Muscle layer of colon (tissue), 2 donors: ENCODE measurements at regions not wholly inside any gene's neighbourhood (a gene's known extent, or its start where the extent isn't known, plus 50 kb on each side); places are given as distances from the start of the nearest gene placed in this dataset.
"Not testable (repeated sequence)": the region's sequence is repeated elsewhere in the genome, so short reads cannot be mapped to it uniquely, and the experiment has no call there.

Experiments used
- H3K27ac ChIP-seq: one replicate; pipeline ENCODE4 v1.7.0; 2013; ENCODE audit warnings: low read depth, mild to moderate bottlenecking, low read length, moderate library complexity
- H3K27me3 ChIP-seq, 2 donors: one replicate each; pipeline ENCODE4 v1.7.0; 2013; ENCODE audit warnings: low read length in 2 of 2, mild to moderate bottlenecking in 2 of 2; ENCODE audit not compliant: insufficient read depth in 2 of 2, control insufficient read depth in 1 of 2
- H3K36me3 ChIP-seq: one replicate; pipeline ENCODE4 v1.7.0; 2013; ENCODE audit warnings: mild to moderate bottlenecking, low read length; ENCODE audit not compliant: insufficient read depth
- H3K4me1 ChIP-seq: one replicate; pipeline ENCODE4 v1.7.0; 2013; ENCODE audit warnings: mild to moderate bottlenecking, low read length; ENCODE audit not compliant: insufficient read depth
- H3K4me3 ChIP-seq, 2 donors: one replicate each; pipeline ENCODE4 v1.7.0; 2013; ENCODE audit warnings: low read length in 2 of 2, low read depth in 1 of 2, mild to moderate bottlenecking in 1 of 2, moderate library complexity in 1 of 2
- H3K9ac ChIP-seq: one replicate; pipeline ENCODE4 v1.7.0; 2013; ENCODE audit warnings: low read length
- H3K9me3 ChIP-seq: one replicate; pipeline ENCODE4 v1.7.0; 2013; ENCODE audit warnings: mild to moderate bottlenecking, low read length
- donor health status: abdominal sarcoma.
- donor health status: Adenocarcinoma of cecum.

GRCh38 chr12:111271674-111272418 is 97.0 kb downstream of the PHETA1 start:
- Histone ChIP-seq H3K27me3 (peaks cover 8 to 19% of the 10 kb centered on the region in 2 donors), H3K4me3 (no peak overlapping the region), H3K9ac (no peak overlapping the region), H3K27ac (no peak overlapping the region), H3K9me3 (no peaks in the 10 kb centered on the region), H3K36me3 (no peaks in the 10 kb centered on the region), H3K4me1 (no peaks in the 10 kb centered on the region)

- H3K4me1 ChIP-seq = no peaks in the 10 kb centered on the region
- H3K27ac ChIP-seq = no peak overlapping the region
- no peaks in the 10 kb centered on the region for H3K9me3 ChIP-seq
- H3K36me3 ChIP-seq = no peaks in the 10 kb centered on the region
- H3K4me3 ChIP-seq = no peak overlapping the region
- H3K27me3 ChIP-seq = peaks cover 8 to 19% of the 10 kb centered on the region in 2 donors
- no peak overlapping the region for H3K9ac ChIP-seq
These were observed 98.1 kb downstream of the PHETA1 start for GRCh38 chr12:111270774-111271173.

GRCh38 chr12:111270239-111270638 is 98.7 kb downstream of the PHETA1 start:
- peaks cover 8 to 19% of the 10 kb centered on the region in 2 donors for H3K27me3 ChIP-seq

GRCh38 chr12:111269718-111270117 is 99.2 kb downstream of the PHETA1 start:
- Histone ChIP-seq H3K27me3 (peaks cover 8 to 19% of the 10 kb centered on the region in 2 donors), H3K9ac (no peak overlapping the region), H3K36me3 (no peaks in the 10 kb centered on the region), H3K4me3 (no peak overlapping the region), H3K9me3 (no peaks in the 10 kb centered on the region), H3K4me1 (no peaks in the 10 kb centered on the region), H3K27ac (no peak overlapping the region)

More at GRCh38 chr12:111270239-111270638, 98.7 kb downstream of the PHETA1 start:
- H3K9me3 ChIP-seq = no peaks in the 10 kb centered on the region
- H3K36me3 ChIP-seq = no peaks in the 10 kb centered on the region
- no peak overlapping the region for H3K27ac ChIP-seq
- H3K4me1 ChIP-seq = no peaks in the 10 kb centered on the region
- no peak overlapping the region for H3K9ac ChIP-seq
- H3K4me3 ChIP-seq = no peak overlapping the region

GRCh38 chr12:111268738-111269572 is 99.9 kb downstream of the PHETA1 start:
- H3K9ac ChIP-seq = no peak overlapping the region

GRCh38 chr12:111267144-111267543 is 101.8 kb downstream of the PHETA1 start:
- Histone ChIP-seq H3K27ac (no peak overlapping the region), H3K4me3 (no peak overlapping the region), H3K9ac (no peak overlapping the region), H3K27me3 (peaks cover 8 to 19% of the 10 kb centered on the region in 2 donors), H3K36me3 (no peaks in the 10 kb centered on the region), H3K4me1 (no peaks in the 10 kb centered on the region), H3K9me3 (no peaks in the 10 kb centered on the region)

More at GRCh38 chr12:111268738-111269572, 99.9 kb downstream of the PHETA1 start:
- H3K9me3 ChIP-seq = no peaks in the 10 kb centered on the region
- H3K27me3 ChIP-seq = peaks cover 8 to 19% of the 10 kb centered on the region in 2 donors
- H3K4me1 ChIP-seq = no peaks in the 10 kb centered on the region
- H3K4me3 ChIP-seq = no peak overlapping the region
- no peaks in the 10 kb centered on the region for H3K36me3 ChIP-seq
- no peak overlapping the region for H3K27ac ChIP-seq

- Histone ChIP-seq H3K27me3 (no peaks in the 10 kb centered on the region), H3K27ac (no peak overlapping the region), H3K36me3 (no peaks in the 10 kb centered on the region), H3K4me3 (no peak overlapping the region), H3K9ac (no peak overlapping the region), H3K9me3 (no peaks in the 10 kb centered on the region), H3K4me1 (no peaks in the 10 kb centered on the region)
These were observed 106.8 kb downstream of the PHETA1 start for GRCh38 chr12:111261911-111262676.

GRCh38 chr12:111260732-111261131 is 108.2 kb downstream of the PHETA1 start:
- Histone ChIP-seq H3K9me3 (no peaks in the 10 kb centered on the region), H3K9ac (no peak overlapping the region), H3K4me1 (no peaks in the 10 kb centered on the region), H3K4me3 (no peak overlapping the region), H3K27me3 (peaks cover 0 to 9% of the 10 kb centered on the region in 2 donors), H3K27ac (no peak overlapping the region), H3K36me3 (no peaks in the 10 kb centered on the region)

- Histone ChIP-seq H3K27ac (no peak overlapping the region), H3K9ac (no peak overlapping the region)
These were observed 109.7 kb downstream of the PHETA1 start for GRCh38 chr12:111259231-111259630.

GRCh38 chr12:111258081-111258480 is 110.8 kb downstream of the PHETA1 start:
- not testable (repeated sequence) for H3K36me3 ChIP-seq, H3K9ac ChIP-seq, H3K27ac ChIP-seq, H3K4me1 ChIP-seq, H3K9me3 ChIP-seq, H3K27me3 ChIP-seq, H3K4me3 ChIP-seq

More at GRCh38 chr12:111259231-111259630, 109.7 kb downstream of the PHETA1 start:
- Histone ChIP-seq H3K4me1 (no peaks in the 10 kb centered on the region), H3K4me3 (no peak overlapping the region), H3K27me3 (peaks cover 0 to 9% of the 10 kb centered on the region in 2 donors), H3K36me3 (no peaks in the 10 kb centered on the region), H3K9me3 (no peaks in the 10 kb centered on the region)

GRCh38 chr12:111257435-111257902 is 111.4 kb downstream of the PHETA1 start:
- Histone ChIP-seq H3K27me3 (peaks cover 0 to 14% of the 10 kb centered on the region in 2 donors), H3K4me3 (no peak overlapping the region), H3K9ac (no peak overlapping the region), H3K27ac (no peak overlapping the region), H3K9me3 (no peaks in the 10 kb centered on the region), H3K4me1 (no peaks in the 10 kb centered on the region), H3K36me3 (no peaks in the 10 kb centered on the region)
